Thymus (tissue), 11 donors: ENCODE measurements at regions not wholly inside any gene's neighbourhood (a gene's known extent, or its start where the extent isn't known, plus 50 kb on each side); places are given as distances from the start of the nearest gene placed in this dataset.

Experiments
- DNase-seq, 9 donors: peaks; one replicate each; pipeline ENCODE4 v3.0.0-alpha.2; 2013; ENCODE audit warnings: low spot score in 9 of 9, low read depth in 6 of 9, missing footprints in 1 of 9
- H3K27ac ChIP-seq, 2 donors: one replicate each; pipeline ENCODE4 v1.5.1; 2013; ENCODE audit warnings: control low read depth in 1 of 2, low read depth in 1 of 2, low read length in 1 of 2, mild to moderate bottlenecking in 1 of 2, moderate library complexity in 1 of 2
- H3K27me3 ChIP-seq, 2 donors: one replicate each; pipeline ENCODE4 v1.5.1; 2013; ENCODE audit warnings: low read length in 1 of 2; ENCODE audit not compliant: control insufficient read depth in 2 of 2, insufficient read depth in 1 of 2
- H3K36me3 ChIP-seq, 2 donors: one replicate each; pipeline ENCODE4 v1.5.1; 2013; ENCODE audit warnings: low read length in 1 of 2, mild to moderate bottlenecking in 1 of 2, moderate library complexity in 1 of 2; ENCODE audit not compliant: control insufficient read depth in 2 of 2, insufficient read depth in 2 of 2
- H3K4me1 ChIP-seq, 2 donors: one replicate each; pipeline ENCODE4 v1.5.1; 2013; ENCODE audit warnings: low read length in 2 of 2; ENCODE audit not compliant: control insufficient read depth in 2 of 2, insufficient read depth in 2 of 2
- H3K4me3 ChIP-seq, 2 donors: one replicate each; pipeline ENCODE4 v1.5.1; 2013; ENCODE audit warnings: low read length in 2 of 2, control low read depth in 1 of 2, mild to moderate bottlenecking in 1 of 2
- H3K9me3 ChIP-seq, 2 donors: one replicate each; pipeline ENCODE4 v1.5.1; 2013; ENCODE audit warnings: low read length in 1 of 2, mild to moderate bottlenecking in 1 of 2; ENCODE audit not compliant: control insufficient read depth in 2 of 2, insufficient read depth in 1 of 2
- WGBS: extraction: QIAGEN DNeasy Blood & Tissue Kit; methylation state at CpG from one replicate; pipeline ENCODE4 v1.1.7; 2013; 5-methylcytosine and 5-hydroxymethylcytosine counted together
- donor health status: healthy.

DNA sequence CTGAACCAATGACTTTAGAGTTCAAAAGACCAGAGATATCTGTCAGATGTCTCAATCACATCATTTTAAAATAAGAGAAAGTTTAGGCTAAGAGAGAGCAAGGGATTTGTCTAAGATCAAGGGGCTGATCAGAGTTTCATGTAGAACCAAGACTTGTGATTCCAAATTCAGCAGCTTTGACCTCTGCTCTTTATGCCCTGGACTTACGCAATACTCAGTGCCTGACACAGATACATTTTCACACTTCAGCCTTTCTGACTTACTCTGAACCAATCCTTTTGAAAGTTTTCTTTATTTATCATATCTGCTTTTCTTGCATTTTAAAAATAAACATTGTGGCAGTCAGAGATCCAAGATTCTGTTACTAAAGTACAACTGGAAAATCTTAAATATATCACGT lies 428.0 kb downstream of the PLPP3 start:
- no peaks in the 10 kb centered on the region for H3K9me3 ChIP-seq
- WGBS, result 96% methylated on average over 2 of the region's 2 CpGs
- no peaks in the 10 kb centered on the region for H3K36me3 ChIP-seq
- no peak overlapping the region for H3K27ac ChIP-seq
- no peaks in the 10 kb centered on the region for H3K27me3 ChIP-seq
- H3K4me1 ChIP-seq, result peaks cover 0 to 8% of the 10 kb centered on the region in 2 donors
- H3K4me3 ChIP-seq, result no peak overlapping the region
- no peak for DNase-seq

DNA sequence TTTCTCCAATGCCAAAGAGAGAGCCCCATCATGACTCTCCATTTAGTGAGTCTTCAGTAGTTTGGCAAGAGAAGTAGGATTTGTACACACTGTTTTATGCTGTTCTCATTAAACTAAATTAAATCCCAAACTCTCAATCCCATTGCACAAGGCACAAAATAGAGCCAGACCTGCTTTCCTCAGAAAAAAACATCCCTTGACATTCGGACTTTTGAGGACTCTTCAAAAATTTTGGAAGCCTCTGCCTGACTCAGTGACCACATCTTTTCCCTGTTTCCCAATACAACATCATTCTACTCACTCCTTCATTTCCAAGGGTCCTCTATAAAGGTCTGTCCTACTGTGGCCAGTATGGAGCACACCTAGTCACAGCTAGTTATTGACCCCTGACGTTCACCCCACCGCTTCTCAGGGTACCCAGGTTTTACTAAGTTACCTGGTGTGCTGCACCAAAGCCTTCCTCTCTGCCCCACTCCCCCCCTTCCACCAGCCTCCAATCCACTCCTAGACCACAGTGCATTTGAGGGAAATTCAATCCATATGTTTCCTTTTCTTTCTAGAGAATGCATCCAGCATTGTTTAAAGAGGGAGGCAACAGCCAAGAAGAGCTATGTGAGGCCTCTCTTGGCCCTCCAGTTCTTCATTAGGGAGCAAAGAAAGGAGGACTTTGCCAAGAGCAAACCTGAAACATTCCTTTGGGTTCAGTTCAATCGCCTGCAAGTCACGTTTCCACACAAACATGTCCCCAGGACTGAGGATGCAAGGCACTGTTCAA lies 428.7 kb downstream of the PLPP3 start:
- Histone ChIP-seq H3K4me3 (no peak overlapping the region), H3K27ac (no peak overlapping the region), H3K36me3 (no peaks in the 10 kb centered on the region), H3K27me3 (no peaks in the 10 kb centered on the region), H3K4me1 (peaks cover 7 to 15% of the 10 kb centered on the region in 2 donors), H3K9me3 (no peaks in the 10 kb centered on the region)
- DNase-seq, result no peak
- WGBS, result 97% methylated on average over 5 of the region's 5 CpGs

DNA sequence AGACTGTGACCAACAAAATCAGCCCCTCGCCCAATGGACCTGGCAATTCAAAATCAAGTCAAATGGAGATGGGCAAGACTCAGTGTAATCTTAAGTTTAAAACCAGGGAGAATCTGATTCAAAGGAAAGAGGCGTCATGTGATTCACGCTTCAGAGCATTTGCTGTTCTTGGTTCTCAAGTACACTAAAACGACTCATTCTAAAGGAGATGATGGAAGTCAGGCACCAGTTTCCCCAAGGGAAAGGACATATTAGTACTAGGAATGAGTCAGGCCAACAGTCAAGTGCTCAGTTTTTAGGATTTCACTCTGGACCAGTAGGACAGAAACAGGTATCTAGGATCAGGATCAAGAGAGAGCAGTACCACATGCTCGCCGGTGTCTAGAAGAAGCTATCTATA lies 429.6 kb downstream of the PLPP3 start:
- Histone ChIP-seq H3K4me1 (peaks cover 9 to 23% of the 10 kb centered on the region in 2 donors), H3K27ac (no peak overlapping the region), H3K4me3 (no peak overlapping the region), H3K27me3 (no peaks in the 10 kb centered on the region), H3K9me3 (no peaks in the 10 kb centered on the region), H3K36me3 (no peaks in the 10 kb centered on the region)
- DNase-seq, result no peak
- WGBS, result 88% methylated on average over 6 of the region's 6 CpGs

DNA sequence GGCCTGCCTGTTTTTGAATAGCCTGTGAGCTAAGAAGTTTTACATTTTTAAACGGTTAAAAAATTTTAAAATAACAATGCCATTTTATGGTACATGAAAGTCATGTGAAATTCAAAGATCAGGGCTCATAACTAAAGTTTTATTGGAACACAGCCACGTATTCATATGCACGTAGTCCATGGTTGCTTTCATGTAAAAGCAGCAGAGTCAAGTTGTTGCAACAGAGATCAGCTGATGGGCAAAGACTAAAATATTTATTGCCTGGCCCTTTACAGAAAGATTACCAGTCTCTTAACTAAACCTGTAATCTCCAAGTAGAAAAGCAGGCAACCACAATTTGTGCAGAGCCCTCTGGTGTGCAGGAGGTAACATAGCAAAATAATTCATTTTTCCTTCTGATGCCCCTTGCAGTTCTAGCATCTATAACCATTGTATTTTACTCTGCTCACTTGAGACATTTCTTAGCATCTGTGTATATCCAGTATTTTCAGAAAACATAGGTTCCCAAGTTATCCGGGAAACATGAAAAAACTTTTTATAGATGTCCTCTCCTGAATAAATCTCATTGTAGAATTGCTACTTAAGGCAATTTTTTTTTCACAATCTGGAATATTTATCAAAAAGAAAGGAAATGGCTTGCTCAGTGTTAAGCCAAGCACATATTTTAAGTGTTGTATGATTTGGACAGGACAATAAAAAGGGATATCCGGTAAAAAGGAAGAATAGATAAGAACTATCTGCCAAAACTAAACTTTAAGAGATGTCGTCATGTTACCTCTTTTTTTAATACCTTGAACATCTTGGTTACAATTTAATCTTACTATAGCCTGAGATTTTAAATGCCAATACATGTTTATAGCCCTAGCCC lies 430.8 kb downstream of the PLPP3 start:
- H3K27ac ChIP-seq, result no peak overlapping the region
- no peak for DNase-seq
- peaks cover 9 to 25% of the 10 kb centered on the region in 2 donors for H3K4me1 ChIP-seq
- H3K9me3 ChIP-seq, result no peaks in the 10 kb centered on the region
- H3K36me3 ChIP-seq, result no peaks in the 10 kb centered on the region
- 82% methylated on average over 6 of the region's 6 CpGs for WGBS
- H3K27me3 ChIP-seq, result no peaks in the 10 kb centered on the region
- no peak overlapping the region for H3K4me3 ChIP-seq

DNA sequence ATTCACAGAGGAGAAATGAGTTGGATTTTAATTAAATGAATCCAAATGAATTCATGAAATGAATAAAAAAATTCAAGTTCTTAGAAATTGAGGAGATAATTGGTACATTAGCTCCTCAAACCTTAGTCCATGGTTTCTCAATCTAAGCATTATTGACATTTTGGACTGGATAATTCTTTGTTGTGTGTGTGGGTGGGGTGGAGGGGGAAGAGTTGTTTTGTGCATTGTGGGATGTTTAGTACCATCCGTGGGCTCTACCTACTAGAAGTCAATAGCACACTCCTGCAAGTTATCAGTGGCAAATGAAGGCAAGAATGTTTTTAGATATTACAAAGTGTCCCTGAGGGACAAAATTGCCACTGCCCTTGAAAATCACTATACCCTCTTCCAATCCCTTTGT lies 431.9 kb downstream of the PLPP3 start:
- DNase-seq, result no peak
- H3K27ac ChIP-seq, result no peak overlapping the region
- 95% methylated on average over 1 of the region's 1 CpG for WGBS

DNA sequence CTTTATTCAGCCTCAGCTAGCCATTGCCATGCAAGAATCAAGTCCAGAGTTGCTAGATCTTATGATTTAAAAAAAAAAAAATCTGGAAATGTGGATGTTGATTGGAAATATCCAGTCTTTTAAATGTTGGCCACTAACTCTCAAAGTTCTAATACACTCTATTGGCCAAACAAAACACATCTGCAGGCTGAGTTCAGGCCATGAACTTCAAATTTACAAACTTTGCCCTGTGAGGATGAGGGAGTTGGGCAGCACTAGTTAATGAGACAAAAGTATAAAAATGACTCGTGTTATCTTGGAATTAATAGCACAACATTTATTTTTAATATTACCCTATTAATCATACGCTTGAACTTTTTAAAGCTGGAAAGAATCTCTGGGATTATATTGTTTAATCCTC lies 432.3 kb downstream of the PLPP3 start:
- DNase-seq, result no peak
- Histone ChIP-seq H3K27ac (no peak overlapping the region), H3K36me3 (no peaks in the 10 kb centered on the region), H3K9me3 (no peaks in the 10 kb centered on the region), H3K4me1 (peaks cover 9 to 26% of the 10 kb centered on the region in 2 donors), H3K4me3 (no peak overlapping the region), H3K27me3 (no peaks in the 10 kb centered on the region)
- WGBS, result 97% methylated on average over 2 of the region's 2 CpGs

More for the DNA sequence above, 431.9 kb downstream of the PLPP3 start:
- no peaks in the 10 kb centered on the region for H3K9me3 ChIP-seq
- no peaks in the 10 kb centered on the region for H3K27me3 ChIP-seq
- peaks cover 9 to 26% of the 10 kb centered on the region in 2 donors for H3K4me1 ChIP-seq
- H3K4me3 ChIP-seq, result no peak overlapping the region
- no peaks in the 10 kb centered on the region for H3K36me3 ChIP-seq

DNA sequence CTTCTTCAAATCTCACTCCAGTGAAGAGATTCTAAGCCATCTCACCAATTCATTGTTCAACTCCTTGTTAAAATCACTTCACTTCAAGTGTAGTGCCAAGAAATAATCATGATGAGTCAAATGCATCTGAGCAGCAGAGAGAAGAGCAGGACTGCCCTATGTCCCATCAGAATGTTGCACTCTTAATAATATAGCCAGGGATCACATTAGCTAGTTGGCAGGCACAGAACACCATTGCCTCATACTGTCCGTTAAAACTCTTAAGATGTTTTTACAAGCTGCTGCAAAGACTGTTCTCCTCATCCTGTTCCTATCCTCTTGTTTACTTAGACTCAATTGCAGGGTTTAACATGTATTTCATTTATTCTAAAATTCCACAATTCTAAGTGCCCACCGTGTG lies 432.9 kb downstream of the PLPP3 start:
- H3K27me3 ChIP-seq, result no peaks in the 10 kb centered on the region
- no peak overlapping the region for H3K4me3 ChIP-seq
- H3K36me3 ChIP-seq, result no peaks in the 10 kb centered on the region
- DNase-seq, result no peak
- WGBS, result 92% methylated on average over 2 of the region's 2 CpGs
- H3K9me3 ChIP-seq, result no peaks in the 10 kb centered on the region
- H3K27ac ChIP-seq, result no peak overlapping the region
- peaks cover 9 to 26% of the 10 kb centered on the region in 2 donors for H3K4me1 ChIP-seq

DNA sequence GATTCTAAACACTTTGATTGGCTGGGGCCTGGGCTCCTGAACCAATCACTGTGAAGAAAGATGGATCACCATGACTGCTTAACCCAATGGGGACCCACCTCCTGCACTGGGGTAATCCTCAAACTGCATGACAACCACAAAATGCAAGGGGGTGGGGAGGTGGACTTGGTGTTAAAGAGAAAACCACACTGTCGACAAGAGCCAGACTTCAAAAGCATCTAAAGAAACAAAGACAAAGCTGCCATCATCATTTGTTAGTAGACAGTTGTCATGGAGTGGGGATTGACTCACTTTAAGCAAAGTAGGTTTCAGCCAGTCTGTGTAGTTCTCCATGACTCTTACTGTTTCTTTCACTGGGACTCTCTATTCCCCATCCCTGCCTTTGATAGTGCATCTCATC lies 433.8 kb downstream of the PLPP3 start:
- 15% methylated on average over 1 of the region's 1 CpG for WGBS
- no peaks in the 10 kb centered on the region for H3K27me3 ChIP-seq
- H3K27ac ChIP-seq, result no peak overlapping the region

DNA sequence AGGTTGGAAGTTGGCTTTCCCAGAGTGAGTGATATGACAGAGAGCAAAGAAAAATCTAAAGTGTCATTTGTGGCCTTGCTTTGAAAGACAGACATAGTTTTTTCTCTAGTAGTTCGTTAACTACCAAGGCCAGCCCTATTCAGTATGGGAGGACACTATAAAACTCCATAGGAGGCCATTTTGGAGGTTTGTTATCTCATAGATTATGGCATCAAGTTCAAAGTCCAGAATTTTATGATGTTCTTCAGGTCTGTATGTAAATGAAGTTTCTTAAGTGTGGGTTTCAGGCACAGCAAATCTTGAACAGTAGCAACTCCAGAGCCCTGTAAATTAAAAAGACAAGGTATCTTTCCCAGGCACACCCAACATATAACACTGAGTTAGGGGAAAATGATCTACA lies 437.1 kb downstream of the PLPP3 start:
- no peaks in the 10 kb centered on the region for H3K36me3 ChIP-seq
- H3K27ac ChIP-seq, result no peak overlapping the region
- no peaks in the 10 kb centered on the region for H3K9me3 ChIP-seq
- H3K4me1 ChIP-seq, result peaks cover 9 to 26% of the 10 kb centered on the region in 2 donors
- 96% methylated on average over 1 of the region's 1 CpG for WGBS
- DNase-seq, result no peak
- no peak overlapping the region for H3K4me3 ChIP-seq
- H3K27me3 ChIP-seq, result no peaks in the 10 kb centered on the region

More for the DNA sequence above, 433.8 kb downstream of the PLPP3 start:
- no peak overlapping the region for H3K4me3 ChIP-seq
- no peaks in the 10 kb centered on the region for H3K9me3 ChIP-seq
- H3K36me3 ChIP-seq, result no peaks in the 10 kb centered on the region
- H3K4me1 ChIP-seq, result peaks cover 9 to 26% of the 10 kb centered on the region in 2 donors
- peak in 4 of 9 donors; percentile 16 to 70 (median 36) for DNase-seq
